Testis (tissue), 2 donors: ENCODE measurements at regions not wholly inside any gene's neighbourhood (a gene's known extent, or its start where the extent isn't known, plus 50 kb on each side); places are given as distances from the start of the nearest gene placed in this dataset.
A peak's percentile ranks its signal among the peaks of the same experiment; 100 is the strongest.

Source experiments
- DNase-seq: peaks from one replicate; pipeline ENCODE4 v3.0.0-alpha.2; 2019
- H3K27ac ChIP-seq, 2 donors: fragments of 200-600 bp; sonication (generic); one replicate each; pipeline ENCODE4 v1.5.1; 2019
- H3K27me3 ChIP-seq: fragments of 200-600 bp; sonication (generic); one replicate; pipeline ENCODE4 v1.5.1; 2019
- H3K36me3 ChIP-seq: fragments of 200-600 bp; sonication (generic); one replicate; pipeline ENCODE4 v1.5.1; 2017; ENCODE audit warnings: low read depth; ENCODE audit errors: missing control alignments
- H3K4me1 ChIP-seq: fragments of 200-600 bp; sonication (generic); one replicate; pipeline ENCODE4 v1.5.1; 2019
- H3K4me3 ChIP-seq, 2 donors: fragments of 200-600 bp; sonication (generic); one replicate each; pipeline ENCODE4 v1.5.1; 2017 to 2019
- H3K9me3 ChIP-seq: fragments of 200-600 bp; sonication (generic); one replicate; pipeline ENCODE4 v1.5.1; 2017
- CTCF ChIP-seq, 3 experiments: fragments of 450-650 bp in 2 of 3; fragments of 200-600 bp in 1 of 3; sonication (generic) in 1 of 3; IDR thresholded peaks; one replicate each; pipeline ENCODE4 v1.5.1; 2016 to 2019; ENCODE audit warnings: antibody characterized with exemption in 3 of 3, mild to moderate bottlenecking in 2 of 3, moderate library complexity in 1 of 3
- POLR2A ChIP-seq: fragments of 450-650 bp; IDR thresholded peaks from one replicate; pipeline ENCODE4 v1.6.1; 2017; ENCODE audit warnings: antibody characterized with exemption, mild to moderate bottlenecking, moderate library complexity
- WGBS, 2 donors: methylation state at CpG; one replicate each; pipeline ENCODE4 v1.1.5; 2018; 5-methylcytosine and 5-hydroxymethylcytosine counted together
- intact Hi-C: fragments of 100-400 bp; cut with DNase I; formaldehyde crosslinking; loops from one replicate; pipeline ENCODE4 v1.15.1; 2023; ENCODE audit warnings: low total_unique reads

GRCh38 chrX:10756441-10756840 is 136.1 kb upstream of the MID1 start:
- Histone ChIP-seq H3K27me3 (no peaks in the 10 kb centered on the region), H3K36me3 (no peaks in the 10 kb centered on the region), H3K9me3 (no peaks in the 10 kb centered on the region), H3K4me1 (peaks cover 4% of the 10 kb centered on the region), H3K4me3 (no peak overlapping the region), H3K27ac (no peak overlapping the region)
- no peak for TF ChIP-seq POLR2A
- TF ChIP-seq CTCF (IDR thresholded peaks at IDR 0.05): no peak
- intact Hi-C loops: no loop called here
- 28 to 46% methylated on average over 3 of the region's 3 CpGs for WGBS, 2 donors
- DNase-seq: peak; percentile 28

GRCh38 chrX:10759141-10759799 is 138.9 kb upstream of the MID1 start:
- peaks cover 4% of the 10 kb centered on the region for H3K4me1 ChIP-seq
- DNase-seq: peak; percentile 14
- H3K36me3 ChIP-seq: no peaks in the 10 kb centered on the region
- intact Hi-C loops: no loop called here
- no peaks in the 10 kb centered on the region for H3K9me3 ChIP-seq
- H3K27ac ChIP-seq: no peak overlapping the region
- H3K4me3 ChIP-seq: no peak overlapping the region
- 46 to 59% methylated on average over 5 to 10 of the region's 10 CpGs for WGBS, 2 donors
- no peak for TF ChIP-seq POLR2A
- H3K27me3 ChIP-seq: no peaks in the 10 kb centered on the region

- no peaks in the 10 kb centered on the region for H3K36me3 ChIP-seq
- no peak overlapping the region for H3K27ac ChIP-seq
- no peak for DNase-seq
- 87 to 100% methylated on average over 1 of the region's 1 CpG for WGBS, 2 donors
- intact Hi-C loops: no loop called here
- H3K9me3 ChIP-seq: no peaks in the 10 kb centered on the region
- no peaks in the 10 kb centered on the region for H3K27me3 ChIP-seq
- no peak for TF ChIP-seq POLR2A
- TF ChIP-seq CTCF (IDR thresholded peaks at IDR 0.05): no peak
- H3K4me3 ChIP-seq: no peak overlapping the region
- H3K4me1 ChIP-seq: no peaks in the 10 kb centered on the region
Observed at GRCh38 chrX:10761447-10761846, 141.1 kb upstream of the MID1 start.

GRCh38 chrX:10769195-10769594 is 148.8 kb upstream of the MID1 start:
- TF ChIP-seq CTCF (IDR thresholded peaks at IDR 0.05) (peak in 1 of 3 experiments; percentile 24), POLR2A (no peak)
- Histone ChIP-seq H3K36me3 (no peaks in the 10 kb centered on the region), H3K4me1 (no peaks in the 10 kb centered on the region), H3K9me3 (no peaks in the 10 kb centered on the region), H3K4me3 (no peak overlapping the region), H3K27me3 (no peaks in the 10 kb centered on the region), H3K27ac (no peak overlapping the region)
- WGBS, 2 donors: 11 to 27% methylated on average over 3 of the region's 3 CpGs
- no peak for DNase-seq
- intact Hi-C loops: no loop called here

- H3K9me3 ChIP-seq: no peaks in the 10 kb centered on the region
- no peak overlapping the region for H3K27ac ChIP-seq
- TF ChIP-seq CTCF (IDR thresholded peaks at IDR 0.05) (no peak), POLR2A (no peak)
- H3K4me3 ChIP-seq: no peak overlapping the region
- H3K36me3 ChIP-seq: no peaks in the 10 kb centered on the region
- DNase-seq: no peak
- H3K27me3 ChIP-seq: no peaks in the 10 kb centered on the region
- intact Hi-C loops: no loop called here
- 38 to 52% methylated on average over 9 of the region's 9 CpGs for WGBS, 2 donors
- no peaks in the 10 kb centered on the region for H3K4me1 ChIP-seq
Observed at GRCh38 chrX:10769696-10770619, 149.6 kb upstream of the MID1 start.
